ENCODE measurements at regions not wholly inside any gene's neighbourhood (a gene's known extent, or its start where the extent isn't known, plus 50 kb on each side); places are given as distances from the start of the nearest gene placed in this dataset.

GRCh38 chr6:11313207-11313606, 80.7 kb upstream of the NEDD9 start:
- DNase-seq: no peak
- no peak overlapping the region for H3K4me3 ChIP-seq (ENCODE audit: low read length)
- no peaks in the 10 kb centered on the region for H4K20me1 ChIP-seq (ENCODE audit: insufficient read depth, low read length)
- H3K36me3 ChIP-seq (replicated peaks; ENCODE audit: insufficient read depth, low read length): no peaks in the 10 kb centered on the region
- H3F3A ChIP-seq (ENCODE audit: insufficient read depth, low read length): no peaks in the 10 kb centered on the region
- TF ChIP-seq EZH2phosphoT487 (IDR thresholded peaks at IDR 0.05; ENCODE audit: low read length): no peak
- TF ChIP-seq, protein P1, sequence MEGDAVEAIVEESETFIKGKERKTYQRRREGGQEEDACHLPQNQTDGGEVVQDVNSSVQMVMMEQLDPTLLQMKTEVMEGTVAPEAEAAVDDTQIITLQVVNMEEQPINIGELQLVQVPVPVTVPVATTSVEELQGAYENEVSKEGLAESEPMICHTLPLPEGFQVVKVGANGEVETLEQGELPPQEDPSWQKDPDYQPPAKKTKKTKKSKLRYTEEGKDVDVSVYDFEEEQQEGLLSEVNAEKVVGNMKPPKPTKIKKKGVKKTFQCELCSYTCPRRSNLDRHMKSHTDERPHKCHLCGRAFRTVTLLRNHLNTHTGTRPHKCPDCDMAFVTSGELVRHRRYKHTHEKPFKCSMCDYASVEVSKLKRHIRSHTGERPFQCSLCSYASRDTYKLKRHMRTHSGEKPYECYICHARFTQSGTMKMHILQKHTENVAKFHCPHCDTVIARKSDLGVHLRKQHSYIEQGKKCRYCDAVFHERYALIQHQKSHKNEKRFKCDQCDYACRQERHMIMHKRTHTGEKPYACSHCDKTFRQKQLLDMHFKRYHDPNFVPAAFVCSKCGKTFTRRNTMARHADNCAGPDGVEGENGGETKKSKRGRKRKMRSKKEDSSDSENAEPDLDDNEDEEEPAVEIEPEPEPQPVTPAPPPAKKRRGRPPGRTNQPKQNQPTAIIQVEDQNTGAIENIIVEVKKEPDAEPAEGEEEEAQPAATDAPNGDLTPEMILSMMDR (IDR thresholded peaks at IDR 0.05; ENCODE audit: low read length): no peak
- TF ChIP-seq EZH2 (optimal IDR thresholded peaks at IDR 0.05; ENCODE audit: low read depth, low read length): no peak
- no peaks in the 10 kb centered on the region for H3K4me1 ChIP-seq (ENCODE audit: low read length)
- no peaks in the 10 kb centered on the region for H3K9me2 ChIP-seq (replicated peaks; ENCODE audit: insufficient read depth, low read length)
- no peak overlapping the region for H3K9ac ChIP-seq (ENCODE audit: low read length)
- no peaks in the 10 kb centered on the region for H3K27me3 ChIP-seq (replicated peaks; ENCODE audit: insufficient read depth, low read length)
- H3K79me2 ChIP-seq (ENCODE audit: low read length): no peaks in the 10 kb centered on the region
- H3K9me3 ChIP-seq (replicated peaks; ENCODE audit: insufficient read depth, low read length): no peaks in the 10 kb centered on the region
- H3K27ac ChIP-seq (ENCODE audit: low read length): no peak overlapping the region
- H3K4me2 ChIP-seq (ENCODE audit: low read depth, low read length): no peak overlapping the region
- no peak overlapping the region for H2AFZ ChIP-seq (ENCODE audit: low read length)

- Histone ChIP-seq H3K4me2 (ENCODE audit: low read depth, low read length) (no peak overlapping the region), H3K9me2 (replicated peaks; ENCODE audit: insufficient read depth, low read length) (no peaks in the 10 kb centered on the region), H4K20me1 (ENCODE audit: insufficient read depth, low read length) (no peaks in the 10 kb centered on the region), H3K27ac (ENCODE audit: low read length) (no peak overlapping the region), H3K27me3 (replicated peaks; ENCODE audit: insufficient read depth, low read length) (no peaks in the 10 kb centered on the region), H3K4me1 (ENCODE audit: low read length) (no peaks in the 10 kb centered on the region), H3F3A (ENCODE audit: insufficient read depth, low read length) (no peaks in the 10 kb centered on the region), H3K9me3 (replicated peaks; ENCODE audit: insufficient read depth, low read length) (no peaks in the 10 kb centered on the region), H3K79me2 (ENCODE audit: low read length) (no peaks in the 10 kb centered on the region), H3K4me3 (ENCODE audit: low read length) (no peak overlapping the region), H3K36me3 (replicated peaks; ENCODE audit: insufficient read depth, low read length) (no peaks in the 10 kb centered on the region), H3K9ac (ENCODE audit: low read length) (no peak overlapping the region), H2AFZ (ENCODE audit: low read length) (no peak overlapping the region)
- no peak for DNase-seq
- TF ChIP-seq EZH2phosphoT487 (IDR thresholded peaks at IDR 0.05; ENCODE audit: low read length) (no peak), EZH2 (optimal IDR thresholded peaks at IDR 0.05; ENCODE audit: low read depth, low read length) (no peak)
These were observed 79.5 kb upstream of the NEDD9 start for GRCh38 chr6:11311970-11312369.

- H3K9ac ChIP-seq (ENCODE audit: low read length): no peak overlapping the region
- no peaks in the 10 kb centered on the region for H3K4me1 ChIP-seq (ENCODE audit: low read length)
- H3K9me3 ChIP-seq (replicated peaks; ENCODE audit: insufficient read depth, low read length): no peaks in the 10 kb centered on the region
- H3K4me2 ChIP-seq (ENCODE audit: low read depth, low read length): no peak overlapping the region
- H3K79me2 ChIP-seq (ENCODE audit: low read length): no peaks in the 10 kb centered on the region
- no peak for TF ChIP-seq EZH2phosphoT487 (IDR thresholded peaks at IDR 0.05; ENCODE audit: low read length)
- no peak for TF ChIP-seq EZH2 (optimal IDR thresholded peaks at IDR 0.05; ENCODE audit: low read depth, low read length)
- TF ChIP-seq, protein P1 (IDR thresholded peaks at IDR 0.05; ENCODE audit: low read length): no peak
- no peak for DNase-seq
- no peak overlapping the region for H3K4me3 ChIP-seq (ENCODE audit: low read length)
- H4K20me1 ChIP-seq (ENCODE audit: insufficient read depth, low read length): no peaks in the 10 kb centered on the region
- H3K9me2 ChIP-seq (replicated peaks; ENCODE audit: insufficient read depth, low read length): no peaks in the 10 kb centered on the region
- H3K36me3 ChIP-seq (replicated peaks; ENCODE audit: insufficient read depth, low read length): no peaks in the 10 kb centered on the region
- no peaks in the 10 kb centered on the region for H3F3A ChIP-seq (ENCODE audit: insufficient read depth, low read length)
- H3K27ac ChIP-seq (ENCODE audit: low read length): no peak overlapping the region
- no peak overlapping the region for H2AFZ ChIP-seq (ENCODE audit: low read length)
- no peaks in the 10 kb centered on the region for H3K27me3 ChIP-seq (replicated peaks; ENCODE audit: insufficient read depth, low read length)
These were observed 77.6 kb upstream of the NEDD9 start for GRCh38 chr6:11309947-11310665.

DNA sequence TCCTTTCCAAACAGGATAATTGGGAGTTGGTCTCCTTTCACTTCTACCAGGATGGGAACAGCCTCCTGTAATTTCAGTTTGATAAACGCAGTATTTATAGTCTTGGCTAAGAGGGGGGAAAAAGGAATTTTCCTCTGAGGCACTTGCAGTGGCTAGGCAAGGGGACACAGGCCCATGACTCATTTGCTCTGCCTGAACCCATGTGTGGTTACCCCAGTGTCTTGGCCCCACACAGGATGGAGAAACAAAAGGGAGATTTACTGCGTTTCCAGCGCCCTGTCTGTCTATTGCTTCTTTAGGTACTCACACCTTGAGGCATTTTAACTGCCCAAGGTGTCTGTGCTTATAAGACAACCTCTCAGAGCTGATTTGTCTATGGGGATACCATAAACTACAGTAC, 74.8 kb upstream of the NEDD9 start:
- no peaks in the 10 kb centered on the region for H3F3A ChIP-seq (ENCODE audit: insufficient read depth, low read length)
- TF ChIP-seq EZH2phosphoT487 (IDR thresholded peaks at IDR 0.05; ENCODE audit: low read length) (no peak), EZH2 (optimal IDR thresholded peaks at IDR 0.05; ENCODE audit: low read depth, low read length) (no peak)
- TF ChIP-seq, protein P1 (IDR thresholded peaks at IDR 0.05; ENCODE audit: low read length): no peak
- no peaks in the 10 kb centered on the region for H3K9me2 ChIP-seq (replicated peaks; ENCODE audit: insufficient read depth, low read length)
- no peak overlapping the region for H2AFZ ChIP-seq (ENCODE audit: low read length)
- no peak overlapping the region for H3K9ac ChIP-seq (ENCODE audit: low read length)
- no peak overlapping the region for H3K4me3 ChIP-seq (ENCODE audit: low read length)
- no peaks in the 10 kb centered on the region for H3K4me1 ChIP-seq (ENCODE audit: low read length)
- no peaks in the 10 kb centered on the region for H3K27me3 ChIP-seq (replicated peaks; ENCODE audit: insufficient read depth, low read length)
- H3K9me3 ChIP-seq (replicated peaks; ENCODE audit: insufficient read depth, low read length): no peaks in the 10 kb centered on the region
- DNase-seq: no peak
- H3K27ac ChIP-seq (ENCODE audit: low read length): no peak overlapping the region
- no peak overlapping the region for H3K4me2 ChIP-seq (ENCODE audit: low read depth, low read length)
- no peaks in the 10 kb centered on the region for H4K20me1 ChIP-seq (ENCODE audit: insufficient read depth, low read length)
- no peaks in the 10 kb centered on the region for H3K36me3 ChIP-seq (replicated peaks; ENCODE audit: insufficient read depth, low read length)
- H3K79me2 ChIP-seq (ENCODE audit: low read length): no peaks in the 10 kb centered on the region
